Epithelial cell of esophagus (primary cell): ENCODE measurements at regions not wholly inside any gene's neighbourhood (a gene's known extent, or its start where the extent isn't known, plus 50 kb on each side); places are given as distances from the start of the nearest gene placed in this dataset.

Experiments
- DNase-seq: peaks from one replicate; pipeline ENCODE4 v3.0.0; 2010; ENCODE audit warnings: low read depth
- H3K4me3 ChIP-seq: 2 replicates; pipeline ENCODE4 v1.5.1; 2011; ENCODE audit warnings: mild to moderate bottlenecking, low read length, control low read depth
- TF ChIP-seq, protein P1 (sequence below): IDR thresholded peaks from 2 replicates; pipeline ENCODE4 v1.5.1; 2011; ENCODE audit warnings: low read depth, mild to moderate bottlenecking, low read length, control low read depth, inconsistent platforms; ENCODE audit not compliant: insufficient read depth; ENCODE audit errors: missing control alignments

DNA sequence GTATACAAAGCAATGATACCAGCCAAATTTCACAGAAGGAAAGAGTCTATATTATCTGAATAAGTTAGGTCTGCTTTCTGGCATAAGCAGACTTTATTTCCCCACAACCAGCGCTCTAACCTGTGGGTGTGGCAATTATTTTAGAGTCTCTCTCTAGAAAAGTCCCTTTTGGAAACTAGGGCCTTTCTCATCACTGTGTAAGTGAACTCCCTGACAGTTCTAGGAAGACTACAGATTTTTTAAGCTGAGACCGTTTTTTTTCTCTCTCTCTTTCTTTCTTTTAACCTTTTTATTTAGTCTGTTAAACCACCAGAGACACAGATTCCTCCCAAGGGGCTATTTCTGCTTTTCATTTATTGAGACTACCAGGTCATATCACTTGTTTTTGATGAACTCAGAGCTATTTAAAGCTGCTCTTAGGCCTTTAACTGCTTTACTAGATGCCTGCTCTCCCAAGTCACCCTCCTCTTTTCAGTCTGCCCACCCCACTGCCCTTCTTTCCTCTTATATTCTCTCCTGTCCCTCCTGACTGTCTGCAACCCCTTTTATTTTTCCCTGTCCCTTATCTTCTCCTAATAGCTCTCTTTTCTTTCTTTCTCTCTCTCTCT is 69.2 kb upstream of the ARHGAP5 start:
- DNase-seq, result no peak
- H3K4me3 ChIP-seq, result no peak overlapping the region

DNA sequence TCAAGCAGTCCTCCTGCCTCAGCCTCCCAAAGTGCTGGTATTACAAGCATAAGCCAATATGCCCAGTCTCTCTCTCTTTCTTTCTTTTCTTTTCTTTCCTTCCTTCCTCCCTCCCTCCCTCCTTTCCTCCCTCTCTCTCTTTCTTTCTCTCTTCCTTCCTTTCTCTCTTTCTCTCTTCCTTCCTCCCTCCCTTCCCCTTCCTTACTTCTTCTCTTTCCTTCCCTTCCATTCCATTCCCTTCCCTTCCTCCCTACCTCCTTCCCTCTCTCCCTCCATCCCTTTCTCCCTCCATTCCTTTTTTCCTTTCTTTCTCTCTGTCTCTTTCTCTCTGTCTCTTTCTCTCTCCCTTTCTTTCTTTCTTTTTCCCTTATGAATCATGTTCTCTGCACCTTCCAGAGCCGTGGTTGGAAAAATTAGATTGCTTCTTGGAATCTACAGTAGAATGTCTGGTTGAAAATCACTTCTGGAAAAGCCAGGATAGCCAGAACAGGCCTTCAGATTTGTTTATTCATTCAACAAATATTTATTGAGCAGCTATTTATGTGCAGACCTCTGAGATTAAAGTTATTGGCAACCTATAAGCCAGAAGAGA is 68.4 kb upstream of the ARHGAP5 start:
- no peak for DNase-seq
- no peak overlapping the region for H3K4me3 ChIP-seq
- TF ChIP-seq, protein P1, sequence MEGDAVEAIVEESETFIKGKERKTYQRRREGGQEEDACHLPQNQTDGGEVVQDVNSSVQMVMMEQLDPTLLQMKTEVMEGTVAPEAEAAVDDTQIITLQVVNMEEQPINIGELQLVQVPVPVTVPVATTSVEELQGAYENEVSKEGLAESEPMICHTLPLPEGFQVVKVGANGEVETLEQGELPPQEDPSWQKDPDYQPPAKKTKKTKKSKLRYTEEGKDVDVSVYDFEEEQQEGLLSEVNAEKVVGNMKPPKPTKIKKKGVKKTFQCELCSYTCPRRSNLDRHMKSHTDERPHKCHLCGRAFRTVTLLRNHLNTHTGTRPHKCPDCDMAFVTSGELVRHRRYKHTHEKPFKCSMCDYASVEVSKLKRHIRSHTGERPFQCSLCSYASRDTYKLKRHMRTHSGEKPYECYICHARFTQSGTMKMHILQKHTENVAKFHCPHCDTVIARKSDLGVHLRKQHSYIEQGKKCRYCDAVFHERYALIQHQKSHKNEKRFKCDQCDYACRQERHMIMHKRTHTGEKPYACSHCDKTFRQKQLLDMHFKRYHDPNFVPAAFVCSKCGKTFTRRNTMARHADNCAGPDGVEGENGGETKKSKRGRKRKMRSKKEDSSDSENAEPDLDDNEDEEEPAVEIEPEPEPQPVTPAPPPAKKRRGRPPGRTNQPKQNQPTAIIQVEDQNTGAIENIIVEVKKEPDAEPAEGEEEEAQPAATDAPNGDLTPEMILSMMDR, result no peak

More for the DNA sequence above, 69.2 kb upstream of the ARHGAP5 start:
- TF ChIP-seq, protein P1, result no peak

DNA sequence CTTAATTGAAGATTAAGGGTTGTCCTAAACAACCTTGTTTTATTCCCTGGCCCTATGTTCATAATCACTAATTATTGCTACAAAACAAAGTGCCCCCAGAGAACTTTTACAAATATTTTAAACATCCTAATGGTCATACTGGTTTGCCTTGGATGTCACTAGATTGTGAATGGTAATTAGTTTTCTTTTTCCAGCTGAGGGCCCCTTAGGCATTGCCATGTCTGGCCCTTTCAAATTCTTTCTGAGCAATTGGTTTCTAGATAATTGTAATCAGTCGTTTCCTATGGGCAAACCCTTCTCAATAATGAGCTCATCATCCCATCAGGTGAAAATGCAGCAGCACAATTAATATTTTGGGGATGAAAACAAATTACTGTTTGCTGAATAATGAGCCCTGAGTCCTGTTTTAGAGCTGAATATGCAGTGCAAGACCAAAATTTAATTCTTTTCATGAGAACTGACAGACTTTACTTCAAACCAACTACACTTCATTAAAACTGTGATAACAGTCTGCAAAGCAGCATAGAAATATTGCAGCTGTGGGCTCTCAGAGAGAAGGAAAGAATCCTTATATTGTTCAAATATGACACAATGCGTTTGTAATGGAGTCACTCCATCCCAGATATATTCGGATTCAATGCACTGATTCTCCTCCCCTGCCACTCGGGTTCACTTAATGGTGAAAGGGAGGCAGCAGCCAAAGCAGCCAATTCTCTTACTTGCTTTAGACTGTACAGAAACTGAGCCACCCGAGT is 67.7 kb upstream of the ARHGAP5 start:
- no peak overlapping the region for H3K4me3 ChIP-seq
- TF ChIP-seq, protein P1, result no peak
- DNase-seq, result no peak

DNA sequence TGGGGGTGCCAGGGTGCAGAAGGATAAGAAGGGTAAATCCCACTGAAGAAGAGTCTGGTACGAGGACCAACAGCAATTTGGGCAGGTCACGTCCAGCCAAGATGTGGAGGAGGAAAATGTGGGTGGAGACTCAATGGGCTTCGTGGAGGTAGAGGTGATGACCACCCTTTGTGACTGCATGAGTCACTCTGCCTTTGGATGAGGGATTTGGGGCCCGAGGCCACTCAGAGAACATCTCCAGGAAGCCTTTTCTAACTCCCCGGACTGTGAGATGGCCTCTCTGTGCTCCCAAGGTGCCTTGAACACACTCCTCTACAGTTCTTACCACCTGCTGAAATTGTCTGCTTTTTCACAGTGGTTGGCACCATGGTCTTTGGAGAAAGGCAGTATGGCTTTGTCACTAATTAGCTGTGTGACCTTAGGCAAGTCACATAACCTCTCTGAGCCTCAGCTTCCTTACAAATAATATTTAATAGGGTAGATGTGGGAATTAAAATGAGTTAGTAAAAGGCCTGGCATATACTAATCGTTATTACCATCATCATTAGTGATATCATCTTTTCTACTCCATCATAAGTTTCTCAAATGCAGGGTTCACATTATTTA is 67.0 kb upstream of the ARHGAP5 start:
- DNase-seq, result no peak

DNA sequence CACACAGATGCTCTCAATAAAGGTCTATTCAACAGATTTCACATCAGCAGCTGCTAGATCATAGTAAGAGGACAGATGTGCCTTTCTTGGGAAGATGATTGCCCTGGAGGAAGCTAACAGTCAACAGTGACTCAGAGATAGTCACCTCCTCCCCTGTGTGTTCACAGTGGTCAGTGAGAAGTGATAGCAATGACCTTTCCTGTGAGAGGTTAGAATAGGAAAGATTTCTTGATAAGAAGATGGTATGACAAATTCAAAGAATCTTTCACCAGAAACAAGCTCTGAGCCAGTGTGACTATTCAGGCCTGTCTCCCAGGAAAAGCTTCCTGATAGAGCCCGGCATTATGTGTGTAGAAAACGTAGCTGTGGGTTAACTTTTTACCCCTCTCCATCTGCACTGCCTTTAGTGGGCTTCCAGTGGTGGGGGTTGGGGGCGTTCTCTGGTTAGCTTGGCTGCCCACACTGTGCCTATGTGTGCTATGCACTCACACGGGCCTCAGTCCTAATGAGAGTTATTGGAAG is 66.4 kb upstream of the ARHGAP5 start:
- TF ChIP-seq, protein P1, result no peak

More for the DNA sequence above, 67.0 kb upstream of the ARHGAP5 start:
- no peak overlapping the region for H3K4me3 ChIP-seq
- TF ChIP-seq, protein P1, result no peak

DNA sequence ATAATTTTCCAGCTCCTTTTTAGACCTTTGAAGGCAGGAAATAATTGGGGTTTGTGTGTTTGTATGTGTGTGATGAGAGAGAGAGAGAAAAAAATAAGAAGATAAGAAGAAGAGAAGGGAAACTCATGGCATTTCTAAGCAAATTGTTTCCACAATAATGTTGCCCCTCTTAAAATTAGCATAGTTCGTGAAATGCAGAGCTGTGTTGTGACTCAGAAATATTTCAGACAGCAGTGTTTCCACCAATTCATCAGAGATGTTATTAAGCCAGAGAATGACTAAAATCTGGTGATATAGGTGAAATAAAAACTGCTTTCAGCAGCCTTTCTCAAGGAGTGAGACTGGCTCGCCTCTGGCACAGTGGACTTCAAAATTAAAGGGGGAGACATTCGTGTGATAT is 65.9 kb upstream of the ARHGAP5 start:
- H3K4me3 ChIP-seq, result no peak overlapping the region
- no peak for DNase-seq
- TF ChIP-seq, protein P1, result no peak

More for the DNA sequence above, 66.4 kb upstream of the ARHGAP5 start:
- no peak overlapping the region for H3K4me3 ChIP-seq
- DNase-seq, result peak; percentile 68
